H9 (cell line): ENCODE measurements at regions not wholly inside any gene's neighbourhood (a gene's known extent, or its start where the extent isn't known, plus 50 kb on each side); places are given as distances from the start of the nearest gene placed in this dataset.

Source experiments
- DNase-seq: peaks from one replicate; pipeline ENCODE4 v3.0.0-alpha.2; 2017
- H2AFZ ChIP-seq: one replicate; pipeline ENCODE4 v1.6.1; 2013; ENCODE audit warnings: mild to moderate bottlenecking, low read length, control low read depth, moderate library complexity
- H2AK5ac ChIP-seq: 2 replicates; pipeline ENCODE4 v1.6.1; 2013; ENCODE audit warnings: low read length, control low read depth, mixed read lengths; ENCODE audit not compliant: insufficient read length
- H2BK120ac ChIP-seq: one replicate; pipeline ENCODE4 v1.6.1; 2013; ENCODE audit warnings: low read depth, mild to moderate bottlenecking, low read length, control low read depth, inconsistent platforms; ENCODE audit not compliant: poor library complexity, severe bottlenecking
- H2BK12ac ChIP-seq: 2 replicates; pipeline ENCODE4 v1.6.1; 2013; ENCODE audit warnings: low read length, control low read depth, mixed read lengths, low read depth; ENCODE audit not compliant: insufficient read length
- H2BK15ac ChIP-seq: 2 replicates; pipeline ENCODE4 v1.6.1; 2013; ENCODE audit warnings: low read depth, low read length, control low read depth
- H2BK20ac ChIP-seq: one replicate; pipeline ENCODE4 v1.6.1; 2013; ENCODE audit warnings: low read depth, mild to moderate bottlenecking, low read length, control low read depth, inconsistent platforms; ENCODE audit not compliant: poor library complexity, severe bottlenecking
- H2BK5ac ChIP-seq: 2 replicates; pipeline ENCODE4 v1.6.1; 2013; ENCODE audit warnings: low read length, control low read depth, mixed read lengths; ENCODE audit not compliant: insufficient read length
- H3K14ac ChIP-seq: 2 replicates; pipeline ENCODE4 v1.6.1; 2013; ENCODE audit warnings: low read length, control low read depth; ENCODE audit not compliant: insufficient read depth
- H3K18ac ChIP-seq: 2 replicates; pipeline ENCODE4 v1.6.1; 2013; ENCODE audit warnings: low read depth, mild to moderate bottlenecking, mixed read lengths, low read length, control low read depth; ENCODE audit not compliant: insufficient read length
- H3K23ac ChIP-seq: 2 replicates; pipeline ENCODE4 v1.6.1; 2013; ENCODE audit warnings: low read length, control low read depth, mixed read lengths, low read depth; ENCODE audit not compliant: insufficient read length
- H3K23me2 ChIP-seq: 2 replicates; pipeline ENCODE4 v1.6.1; 2013; ENCODE audit warnings: low read depth, mild to moderate bottlenecking, mixed read lengths, low read length, control low read depth; ENCODE audit not compliant: insufficient read length, poor library complexity, severe bottlenecking
- H3K27ac ChIP-seq: 2 replicates; pipeline ENCODE4 v1.5.1; 2013; ENCODE audit warnings: low read length, control low read depth, mixed read lengths, low read depth; ENCODE audit not compliant: insufficient read length
- H3K27me3 ChIP-seq: 2 replicates; pipeline ENCODE4 v1.6.1; 2013; ENCODE audit warnings: low read length, control low read depth, inconsistent platforms; ENCODE audit not compliant: insufficient read depth
- H3K4ac ChIP-seq: 2 replicates; pipeline ENCODE4 v1.6.1; 2013; ENCODE audit warnings: low read depth, mild to moderate bottlenecking, control low read depth, inconsistent platforms, low read length, moderate library complexity
- H3K4me1 ChIP-seq: 2 replicates; pipeline ENCODE4 v1.6.1; 2013; ENCODE audit warnings: low read length, control low read depth, inconsistent platforms; ENCODE audit not compliant: insufficient read depth
- H3K4me2 ChIP-seq: 2 replicates; pipeline ENCODE4 v1.6.1; 2013; ENCODE audit warnings: low read length, control low read depth, mixed read lengths; ENCODE audit not compliant: insufficient read length, insufficient read depth
- H3K56ac ChIP-seq: 2 replicates; pipeline ENCODE4 v1.6.1; 2013; ENCODE audit warnings: low read depth, mild to moderate bottlenecking, mixed read lengths, low read length, control low read depth; ENCODE audit not compliant: insufficient read length
- H3K79me1 ChIP-seq: 2 replicates; pipeline ENCODE4 v1.6.1; 2013; ENCODE audit warnings: low read depth, mild to moderate bottlenecking, moderate library complexity, low read length, control low read depth, inconsistent platforms; ENCODE audit not compliant: insufficient read depth, poor library complexity, severe bottlenecking
- H3K79me2 ChIP-seq: 2 replicates; pipeline ENCODE4 v1.6.1; 2013; ENCODE audit warnings: low read length, control low read depth, inconsistent platforms; ENCODE audit not compliant: insufficient read depth
- H3K9ac ChIP-seq: 2 replicates; pipeline ENCODE4 v1.6.1; 2013; ENCODE audit warnings: low read length, control low read depth, mixed read lengths; ENCODE audit not compliant: insufficient read length; ENCODE audit errors: extremely low read depth
- H3K9me3 ChIP-seq: one replicate; pipeline ENCODE4 v1.6.1; 2013; ENCODE audit warnings: low read depth, low read length, inconsistent platforms; ENCODE audit not compliant: control insufficient read depth
- H3T11ph ChIP-seq: one replicate; pipeline ENCODE4 v1.6.1; 2013; ENCODE audit warnings: mild to moderate bottlenecking, low read length, control low read depth, inconsistent platforms
- H4K20me1 ChIP-seq: one replicate; pipeline ENCODE4 v1.6.1; 2013; ENCODE audit not compliant: control insufficient read depth, insufficient read length, insufficient read depth
- H4K5ac ChIP-seq: 2 replicates; pipeline ENCODE4 v1.6.1; 2013; ENCODE audit warnings: low read depth, mild to moderate bottlenecking, mixed read lengths, low read length, control low read depth; ENCODE audit not compliant: insufficient read length
- H4K8ac ChIP-seq: replicated peaks from 2 replicates; pipeline ENCODE4 v1.6.1; 2013; ENCODE audit warnings: low read length, control low read depth, mixed read lengths, low read depth; ENCODE audit not compliant: insufficient read length
- H4K91ac ChIP-seq: 2 replicates; pipeline ENCODE4 v1.6.1; 2013; ENCODE audit warnings: low read depth, mild to moderate bottlenecking, moderate library complexity, mixed read lengths, low read length, control low read depth; ENCODE audit not compliant: insufficient read length
- H3K27ac Mint-ChIP-seq, 3 experiments: 2 replicates in 2 of 3; 3 replicates in 1 of 3; pipeline ENCODE4 v1.8.0; 2020 to 2021; ENCODE audit warnings: mixed read lengths in 3 of 3, mild to moderate bottlenecking in 1 of 3, moderate library complexity in 1 of 3
- H3K27me3 Mint-ChIP-seq: 2 replicates; pipeline ENCODE4 v1.8.0; 2021; ENCODE audit warnings: low read depth, mild to moderate bottlenecking, moderate library complexity, mixed read lengths
- H3K36me3 Mint-ChIP-seq, 3 experiments: 2 replicates in 2 of 3; 3 replicates in 1 of 3; pipeline ENCODE4 v1.8.0; 2020 to 2021; ENCODE audit warnings: low read depth in 3 of 3, mixed read lengths in 3 of 3; ENCODE audit not compliant: insufficient read depth in 1 of 3
- H3K4me1 Mint-ChIP-seq, 2 experiments: 2 replicates each; pipeline ENCODE4 v1.8.0; 2020; ENCODE audit warnings: mixed read lengths in 2 of 2
- H3K4me3 Mint-ChIP-seq, 2 experiments: 2 replicates in 1 of 2; 3 replicates in 1 of 2; pipeline ENCODE4 v1.8.0; 2020 to 2021; ENCODE audit warnings: mild to moderate bottlenecking in 2 of 2, mixed read lengths in 2 of 2, moderate library complexity in 1 of 2
- H3K9me3 Mint-ChIP-seq, 2 experiments: 2 replicates in 1 of 2; 3 replicates in 1 of 2; pipeline ENCODE4 v1.8.0; 2020; ENCODE audit warnings: mild to moderate bottlenecking in 2 of 2, mixed read lengths in 2 of 2, moderate library complexity in 1 of 2
- WGBS: extraction: QIAGEN DNeasy Blood & Tissue Kit; methylation state at CpG from one replicate; pipeline ENCODE4 v1.1.7; 2013; ENCODE audit warnings: missing lambda C conversion rate, low lambda C conversion rate, mixed read lengths; ENCODE audit not compliant: insufficient read length; ENCODE audit errors: extremely low coverage; 5-methylcytosine and 5-hydroxymethylcytosine counted together
- TF ChIP-seq, protein P1 (sequence below): fragments of 200-600 bp; sonication (generic); conservative IDR thresholded peaks from 3 replicates; pipeline ENCODE4 v1.8.0; 2021; ENCODE audit warnings: antibody characterized with exemption, mild to moderate bottlenecking

DNA sequence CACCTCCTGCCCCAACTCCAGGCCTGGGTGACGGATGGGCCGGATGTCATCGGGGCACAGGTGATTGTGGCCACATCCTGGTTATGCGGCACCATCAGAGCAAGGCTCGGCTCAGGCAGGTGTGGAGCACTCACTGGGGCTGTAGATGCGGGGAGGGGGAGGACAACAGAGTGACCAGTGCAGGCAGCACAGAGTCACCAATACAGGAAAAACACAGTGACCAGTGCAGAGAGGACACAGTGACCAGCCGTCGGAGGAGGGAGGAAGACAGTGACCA, 209.1 kb downstream of the BRD1 start:
- Histone ChIP-seq H3K18ac (no peak overlapping the region), H3K23me2 (no peaks in the 10 kb centered on the region), H3K79me2 (no peaks in the 10 kb centered on the region), H2BK12ac (no peak overlapping the region), H3K27ac (no peak overlapping the region), H3K4me1 (no peaks in the 10 kb centered on the region), H3K4me2 (no peak overlapping the region), H2BK15ac (no peak overlapping the region), H3K79me1 (no peaks in the 10 kb centered on the region), H3K14ac (no peak overlapping the region; the same call in 1 of the 2 replicates), H3K4ac (no peak overlapping the region), H2BK120ac (no peak overlapping the region), H4K5ac (no peak overlapping the region), H3T11ph (no peak overlapping the region), H3K56ac (no peak overlapping the region), H4K91ac (no peak overlapping the region), H4K20me1 (no peaks in the 10 kb centered on the region), H2BK5ac (no peak overlapping the region), H3K9me3 (no peaks in the 10 kb centered on the region), H4K8ac (no peak overlapping the region), H3K27me3 (no peaks in the 10 kb centered on the region), H3K23ac (no peak overlapping the region), H2AK5ac (no peak overlapping the region), H2BK20ac (no peak overlapping the region), H3K9ac (no peak overlapping the region), H2AFZ (no peak overlapping the region)
- Mint-ChIP-seq H3K4me1 (no peaks in the 10 kb centered on the region), H3K4me3 (no peak overlapping the region), H3K27ac (no peak overlapping the region), H3K36me3 (no peaks in the 10 kb centered on the region; a peak in 1 of 7 replicates), H3K9me3 (peaks cover 0 to 9% of the 10 kb centered on the region in 2 experiments; a peak in 1 of 5 replicates), H3K27me3 (peaks cover 8% of the 10 kb centered on the region)
- TF ChIP-seq, protein P1, sequence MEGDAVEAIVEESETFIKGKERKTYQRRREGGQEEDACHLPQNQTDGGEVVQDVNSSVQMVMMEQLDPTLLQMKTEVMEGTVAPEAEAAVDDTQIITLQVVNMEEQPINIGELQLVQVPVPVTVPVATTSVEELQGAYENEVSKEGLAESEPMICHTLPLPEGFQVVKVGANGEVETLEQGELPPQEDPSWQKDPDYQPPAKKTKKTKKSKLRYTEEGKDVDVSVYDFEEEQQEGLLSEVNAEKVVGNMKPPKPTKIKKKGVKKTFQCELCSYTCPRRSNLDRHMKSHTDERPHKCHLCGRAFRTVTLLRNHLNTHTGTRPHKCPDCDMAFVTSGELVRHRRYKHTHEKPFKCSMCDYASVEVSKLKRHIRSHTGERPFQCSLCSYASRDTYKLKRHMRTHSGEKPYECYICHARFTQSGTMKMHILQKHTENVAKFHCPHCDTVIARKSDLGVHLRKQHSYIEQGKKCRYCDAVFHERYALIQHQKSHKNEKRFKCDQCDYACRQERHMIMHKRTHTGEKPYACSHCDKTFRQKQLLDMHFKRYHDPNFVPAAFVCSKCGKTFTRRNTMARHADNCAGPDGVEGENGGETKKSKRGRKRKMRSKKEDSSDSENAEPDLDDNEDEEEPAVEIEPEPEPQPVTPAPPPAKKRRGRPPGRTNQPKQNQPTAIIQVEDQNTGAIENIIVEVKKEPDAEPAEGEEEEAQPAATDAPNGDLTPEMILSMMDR = no peak
- DNase-seq = no peak
- WGBS = no CpG with 5 or more reads among the region's 8 CpGs
